K562 (cell line): ENCODE measurements at regions not wholly inside any gene's neighbourhood (a gene's known extent, or its start where the extent isn't known, plus 50 kb on each side); places are given as distances from the start of the nearest gene placed in this dataset.
A peak's percentile ranks its signal among the peaks of the same experiment; 100 is the strongest.

Experiments used
- AFF1 ChIP-seq, 2 experiments: fragments of 450-650 bp; IDR thresholded peaks; 2 replicates each; pipeline ENCODE4 v1.6.1; 2018; ENCODE audit warnings: mild to moderate bottlenecking in 2 of 2, low read depth in 1 of 2; ENCODE audit not compliant: partially characterized antibody in 2 of 2
- ARID1B ChIP-seq: fragments of 450-650 bp; IDR thresholded peaks from 2 replicates; pipeline ENCODE4 v1.6.1; 2016; ENCODE audit warnings: antibody characterized with exemption, mild to moderate bottlenecking, inconsistent platforms
- CAMTA2 ChIP-seq: fragments of 250-450 bp; sonication (Bioruptor Pico); conservative IDR thresholded peaks from 2 replicates; pipeline ENCODE4 v1.5.1; 2022
- NCOA2 ChIP-seq, 2 experiments: fragments of 450-650 bp; IDR thresholded peaks; 2 replicates each; pipeline ENCODE4 v1.6.1; 2018; ENCODE audit warnings: mild to moderate bottlenecking in 2 of 2, moderate library complexity in 1 of 2; ENCODE audit not compliant: partially characterized antibody in 2 of 2
- NELFE ChIP-seq: IDR thresholded peaks from 2 replicates; pipeline ENCODE4 v1.6.1; 2011; ENCODE audit warnings: mild to moderate bottlenecking; ENCODE audit not compliant: insufficient read depth, insufficient read length
- THRA ChIP-seq: fragments of 450-650 bp; IDR thresholded peaks from 2 replicates; pipeline ENCODE4 v1.6.1; 2017; ENCODE audit warnings: mild to moderate bottlenecking, moderate library complexity
- THRB ChIP-seq: fragments of 450-650 bp; formaldehyde crosslinking; conservative IDR thresholded peaks from 2 replicates; pipeline ENCODE4 v1.4.0; 2022; ENCODE audit warnings: mild to moderate bottlenecking, missing genetic modification characterization

- TF ChIP-seq AFF1 (IDR thresholded peaks at IDR 0.05; ENCODE audit: low read depth in 1 of 2, partially characterized antibody in 2 of 2) (no peak), CAMTA2 (no peak), NCOA2 (IDR thresholded peaks at IDR 0.05; ENCODE audit: partially characterized antibody in 2 of 2) (no peak), NELFE (no peak), THRA (no peak), THRB (CRISPR knock-in tag) (0 out of 2 replicates have a peak, but pooled peaks have one; percentile 54), ARID1B (no peak)
These were observed 56.9 kb upstream of the TOP3B start (continued) for GRCh38 chr22:22039286-22040074.
